ENCODE measurements at regions not wholly inside any gene's neighbourhood (a gene's known extent, or its start where the extent isn't known, plus 50 kb on each side); places are given as distances from the start of the nearest gene placed in this dataset.
"Not testable (repeated sequence)": the region's sequence is repeated elsewhere in the genome, so short reads cannot be mapped to it uniquely, and the experiment has no call there.

GRCh38 chr12:107856096-107856495 lies 81.6 kb downstream of the ASCL4 start:
- ATAC-seq = no peak
- no peaks in the 10 kb centered on the region for H3K9me3 Mint-ChIP-seq (ENCODE audit: insufficient read depth)
- ChIA-PET POLR2A (no interaction called here), CTCF (interaction anchor here (1.8 kb wide), 1 partner anchor 56 kb away, joined by 5 read pairs; no protein-coding TSS in a partner anchor)
- H3K4me3 Mint-ChIP-seq = no peak overlapping the region
- H3K4me1 Mint-ChIP-seq (ENCODE audit: low read depth) = no peaks in the 10 kb centered on the region
- no peak overlapping the region for H3K27ac Mint-ChIP-seq
- H3K36me3 Mint-ChIP-seq (ENCODE audit: low read depth) = no peaks in the 10 kb centered on the region
- H3K27me3 Mint-ChIP-seq (ENCODE audit: low read depth) = peaks cover 45% of the 10 kb centered on the region
- DNase-seq = no peak

- no peak for ATAC-seq
- POLR2A ChIA-PET = no interaction called here
- Mint-ChIP-seq H3K36me3 (ENCODE audit: low read depth) (no peaks in the 10 kb centered on the region), H3K27ac (no peak overlapping the region), H3K4me1 (ENCODE audit: low read depth) (no peaks in the 10 kb centered on the region), H3K4me3 (no peak overlapping the region), H3K27me3 (ENCODE audit: low read depth) (peaks cover 49% of the 10 kb centered on the region), H3K9me3 (ENCODE audit: insufficient read depth) (no peaks in the 10 kb centered on the region)
- CTCF ChIA-PET = interaction anchor here (1.8 kb wide), 1 partner anchor 55 kb away, joined by 5 read pairs; no protein-coding TSS in a partner anchor
- DNase-seq = no peak
Observed at GRCh38 chr12:107857191-107857590, 82.7 kb downstream of the ASCL4 start.

GRCh38 chr12:107859367-107859766 lies 84.9 kb downstream of the ASCL4 start:
- ChIA-PET POLR2A (no interaction called here), CTCF (no interaction called here)
- Mint-ChIP-seq H3K9me3 (ENCODE audit: insufficient read depth) (no peaks in the 10 kb centered on the region), H3K27ac (no peak overlapping the region), H3K4me3 (no peak overlapping the region), H3K27me3 (ENCODE audit: low read depth) (peaks cover 60% of the 10 kb centered on the region), H3K36me3 (ENCODE audit: low read depth) (no peaks in the 10 kb centered on the region), H3K4me1 (ENCODE audit: low read depth) (no peaks in the 10 kb centered on the region)
- DNase-seq (no peak), ATAC-seq (no peak)

GRCh38 chr12:107864235-107864634 lies 89.7 kb downstream of the ASCL4 start:
- no peak overlapping the region for H3K27ac Mint-ChIP-seq
- DNase-seq (no peak), ATAC-seq (no peak)
- H3K27me3 Mint-ChIP-seq (ENCODE audit: low read depth) = peaks cover 58% of the 10 kb centered on the region
- H3K4me1 Mint-ChIP-seq (ENCODE audit: low read depth) = no peaks in the 10 kb centered on the region
- H3K9me3 Mint-ChIP-seq (ENCODE audit: insufficient read depth) = no peaks in the 10 kb centered on the region
- POLR2A ChIA-PET = no interaction called here
- no peak overlapping the region for H3K4me3 Mint-ChIP-seq
- CTCF ChIA-PET = interaction anchor here (0.9 kb wide), 1 partner anchor 184 kb away, joined by 3 read pairs; no protein-coding TSS in a partner anchor
- H3K36me3 Mint-ChIP-seq (ENCODE audit: low read depth) = no peaks in the 10 kb centered on the region

- ATAC-seq; DNase-seq; H3K36me3 Mint-ChIP-seq (ENCODE audit: low read depth); H3K4me3 Mint-ChIP-seq; H3K27ac Mint-ChIP-seq; POLR2A ChIA-PET; H3K9me3 Mint-ChIP-seq (ENCODE audit: insufficient read depth); CTCF ChIA-PET; H3K4me1 Mint-ChIP-seq (ENCODE audit: low read depth): not testable (repeated sequence)
- H3K27me3 Mint-ChIP-seq (ENCODE audit: low read depth) = peaks cover 59% of the 10 kb centered on the region
Observed at GRCh38 chr12:107864727-107865126, 90.2 kb downstream of the ASCL4 start.

GRCh38 chr12:107873223-107873622 lies 98.7 kb downstream of the ASCL4 start:
- ATAC-seq = no peak

GRCh38 chr12:107875786-107876185 lies 101.3 kb downstream of the ASCL4 start:
- H3K4me3 Mint-ChIP-seq = no peak overlapping the region
- DNase-seq = no peak
- no peaks in the 10 kb centered on the region for H3K4me1 Mint-ChIP-seq (ENCODE audit: low read depth)
- no peaks in the 10 kb centered on the region for H3K36me3 Mint-ChIP-seq (ENCODE audit: low read depth)
- peaks cover 17% of the 10 kb centered on the region for H3K27me3 Mint-ChIP-seq (ENCODE audit: low read depth)
- H3K9me3 Mint-ChIP-seq (ENCODE audit: insufficient read depth) = no peaks in the 10 kb centered on the region
- CTCF ChIA-PET = interaction anchor here (1.2 to 1.4 kb wide), 2 partner anchors 10 to 200 kb away, joined by 4 read pairs; no protein-coding TSS in a partner anchor
- POLR2A ChIA-PET = no interaction called here
- ATAC-seq = no peak
- H3K27ac Mint-ChIP-seq = no peak overlapping the region

More at GRCh38 chr12:107873223-107873622, 98.7 kb downstream of the ASCL4 start:
- CTCF ChIA-PET = interaction anchor here (0.7 to 1.3 kb wide), 3 partner anchors 9 to 116 kb away, joined by 3 read pairs; no protein-coding TSS in a partner anchor
- H3K4me3 Mint-ChIP-seq = no peak overlapping the region
- H3K27me3 Mint-ChIP-seq (ENCODE audit: low read depth) = peaks cover 21% of the 10 kb centered on the region
- DNase-seq = no peak
- no peak overlapping the region for H3K27ac Mint-ChIP-seq
- no peaks in the 10 kb centered on the region for H3K9me3 Mint-ChIP-seq (ENCODE audit: insufficient read depth)
- no peaks in the 10 kb centered on the region for H3K36me3 Mint-ChIP-seq (ENCODE audit: low read depth)
- POLR2A ChIA-PET = no interaction called here
- H3K4me1 Mint-ChIP-seq (ENCODE audit: low read depth) = no peaks in the 10 kb centered on the region

- H3K27me3 Mint-ChIP-seq (ENCODE audit: low read depth) = peaks cover 21% of the 10 kb centered on the region
- POLR2A ChIA-PET = interaction anchor here (0.9 kb wide), 1 partner anchor 17 kb away, joined by 3 read pairs; no protein-coding TSS in a partner anchor
- H3K9me3 Mint-ChIP-seq (ENCODE audit: insufficient read depth) = no peaks in the 10 kb centered on the region
- no peak overlapping the region for H3K4me3 Mint-ChIP-seq
- CTCF ChIA-PET = interaction anchor here (0.6 to 1.4 kb wide), 17 partner anchors 10 to 758 kb away, joined by 3 to 12 read pairs (median 4); no protein-coding TSS in a partner anchor
- ATAC-seq (peak; percentile 71), DNase-seq (peak; percentile 71)
- peaks cover 2% of the 10 kb centered on the region for H3K4me1 Mint-ChIP-seq (ENCODE audit: low read depth)
- H3K36me3 Mint-ChIP-seq (ENCODE audit: low read depth) = no peaks in the 10 kb centered on the region
- H3K27ac Mint-ChIP-seq = no peak overlapping the region
Observed at GRCh38 chr12:107884769-107885694, 110.5 kb downstream of the ASCL4 start.

GRCh38 chr12:107888789-107889188 lies 114.3 kb downstream of the ASCL4 start:
- ChIA-PET POLR2A (no interaction called here), CTCF (interaction anchor here (1.1 kb wide), 1 partner anchor 486 kb away, joined by 3 read pairs; no protein-coding TSS in a partner anchor)
- H3K27me3 Mint-ChIP-seq (ENCODE audit: low read depth) = peaks cover 10% of the 10 kb centered on the region
- no peaks in the 10 kb centered on the region for H3K9me3 Mint-ChIP-seq (ENCODE audit: insufficient read depth)
- no peak overlapping the region for H3K27ac Mint-ChIP-seq
- ATAC-seq (no peak), DNase-seq (no peak)
- H3K4me3 Mint-ChIP-seq = no peak overlapping the region
- no peaks in the 10 kb centered on the region for H3K36me3 Mint-ChIP-seq (ENCODE audit: low read depth)
- peaks cover 2% of the 10 kb centered on the region for H3K4me1 Mint-ChIP-seq (ENCODE audit: low read depth)

GRCh38 chr12:107891967-107892366 lies 117.5 kb downstream of the ASCL4 start:
- ChIA-PET POLR2A (no interaction called here), CTCF (no interaction called here)
- Mint-ChIP-seq H3K9me3 (ENCODE audit: insufficient read depth) (no peaks in the 10 kb centered on the region), H3K4me1 (ENCODE audit: low read depth) (no peaks in the 10 kb centered on the region), H3K4me3 (no peak overlapping the region), H3K27ac (no peak overlapping the region), H3K36me3 (ENCODE audit: low read depth) (no peaks in the 10 kb centered on the region), H3K27me3 (ENCODE audit: low read depth) (peaks cover 12% of the 10 kb centered on the region)
- DNase-seq (no peak), ATAC-seq (no peak)

- CTCF ChIA-PET = interaction anchor here (2.6 kb wide), 1 partner anchor 17 kb away, joined by 8 read pairs; no protein-coding TSS in a partner anchor
- Mint-ChIP-seq H3K4me1 (ENCODE audit: low read depth) (no peaks in the 10 kb centered on the region), H3K27me3 (ENCODE audit: low read depth) (peaks cover 12% of the 10 kb centered on the region), H3K27ac (no peak overlapping the region), H3K4me3 (no peak overlapping the region), H3K9me3 (ENCODE audit: insufficient read depth) (no peaks in the 10 kb centered on the region), H3K36me3 (ENCODE audit: low read depth) (no peaks in the 10 kb centered on the region)
- DNase-seq = no peak
- POLR2A ChIA-PET = no interaction called here
- no peak for ATAC-seq
Observed at GRCh38 chr12:107894589-107894988, 120.1 kb downstream of the ASCL4 start.

- peaks cover 19% of the 10 kb centered on the region for H3K27me3 Mint-ChIP-seq (ENCODE audit: low read depth)
- ATAC-seq = no peak
- no peaks in the 10 kb centered on the region for H3K36me3 Mint-ChIP-seq (ENCODE audit: low read depth)
- no peak for DNase-seq
- H3K4me3 Mint-ChIP-seq = no peak overlapping the region
- H3K4me1 Mint-ChIP-seq (ENCODE audit: low read depth) = no peaks in the 10 kb centered on the region
- ChIA-PET POLR2A (no interaction called here), CTCF (no interaction called here)
- no peaks in the 10 kb centered on the region for H3K9me3 Mint-ChIP-seq (ENCODE audit: insufficient read depth)
- H3K27ac Mint-ChIP-seq = no peak overlapping the region
Observed at GRCh38 chr12:107895966-107896365, 121.5 kb downstream of the ASCL4 start.

Measured in activated CD8-positive, alpha-beta T cell treated with anti-CD3 and anti-CD28 coated beads, Interleukin-2, amount 10 ng/mL, durations not matched to agents 7 days and 5 days (primary cell).